ENCODE measurements at regions not wholly inside any gene's neighbourhood (a gene's known extent, or its start where the extent isn't known, plus 50 kb on each side); places are given as distances from the start of the nearest gene placed in this dataset.
"Not testable (repeated sequence)": the region's sequence is repeated elsewhere in the genome, so short reads cannot be mapped to it uniquely, and the experiment has no call there.

DNA sequence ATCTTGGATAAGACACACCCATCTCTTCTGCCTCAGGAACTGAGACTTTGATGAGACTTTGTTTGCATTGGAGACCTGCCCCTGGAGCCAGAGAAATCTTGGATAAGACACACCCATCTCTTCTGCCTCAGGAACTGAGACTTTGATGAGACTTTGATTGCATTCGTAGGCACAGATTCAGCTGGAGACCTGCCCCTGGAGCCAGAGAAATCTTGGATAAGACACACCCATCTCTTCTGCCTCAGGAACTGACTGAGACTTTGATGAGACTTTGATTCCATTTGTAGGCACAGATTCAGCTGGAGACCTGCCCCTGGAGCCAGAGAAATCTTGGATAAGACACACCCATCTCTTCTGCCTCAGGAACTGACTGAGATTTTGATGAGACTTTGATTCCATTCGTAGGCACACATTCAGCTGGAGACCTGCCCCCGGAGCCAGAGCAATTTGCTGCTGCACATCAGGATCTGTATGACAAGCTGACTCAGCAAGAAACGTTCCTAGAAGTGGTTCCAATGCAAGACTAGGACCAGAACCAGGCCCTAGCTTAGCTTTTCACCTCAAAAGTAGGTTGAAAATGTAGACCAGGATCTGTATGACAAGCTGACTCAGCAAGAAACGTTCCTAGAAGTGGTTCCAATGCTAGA, 54.0 kb upstream of the TMEM97 start:
- not testable (repeated sequence) for TF ChIP-seq ZNF12 (CRISPR knock-in tag; IDR thresholded peaks at IDR 0.05); NRF1 (conservative IDR thresholded peaks at IDR 0.05 in 1 of 2, IDR thresholded peaks at IDR 0.05 in 1 of 2); DPF2 (IDR thresholded peaks at IDR 0.05); ZNF146 (CRISPR knock-in tag; IDR thresholded peaks at IDR 0.05; ENCODE audit: unreplicated experiment); ZNF23 (CRISPR knock-in tag; IDR thresholded peaks at IDR 0.05)
- TF ChIP-seq, protein P1, sequence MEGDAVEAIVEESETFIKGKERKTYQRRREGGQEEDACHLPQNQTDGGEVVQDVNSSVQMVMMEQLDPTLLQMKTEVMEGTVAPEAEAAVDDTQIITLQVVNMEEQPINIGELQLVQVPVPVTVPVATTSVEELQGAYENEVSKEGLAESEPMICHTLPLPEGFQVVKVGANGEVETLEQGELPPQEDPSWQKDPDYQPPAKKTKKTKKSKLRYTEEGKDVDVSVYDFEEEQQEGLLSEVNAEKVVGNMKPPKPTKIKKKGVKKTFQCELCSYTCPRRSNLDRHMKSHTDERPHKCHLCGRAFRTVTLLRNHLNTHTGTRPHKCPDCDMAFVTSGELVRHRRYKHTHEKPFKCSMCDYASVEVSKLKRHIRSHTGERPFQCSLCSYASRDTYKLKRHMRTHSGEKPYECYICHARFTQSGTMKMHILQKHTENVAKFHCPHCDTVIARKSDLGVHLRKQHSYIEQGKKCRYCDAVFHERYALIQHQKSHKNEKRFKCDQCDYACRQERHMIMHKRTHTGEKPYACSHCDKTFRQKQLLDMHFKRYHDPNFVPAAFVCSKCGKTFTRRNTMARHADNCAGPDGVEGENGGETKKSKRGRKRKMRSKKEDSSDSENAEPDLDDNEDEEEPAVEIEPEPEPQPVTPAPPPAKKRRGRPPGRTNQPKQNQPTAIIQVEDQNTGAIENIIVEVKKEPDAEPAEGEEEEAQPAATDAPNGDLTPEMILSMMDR (IDR thresholded peaks at IDR 0.05 in 2 of 3, conservative IDR thresholded peaks at IDR 0.05 in 1 of 3; ENCODE audit: insufficient read depth in 2 of 3, low read depth in 1 of 3, low read length in 3 of 3): not testable (repeated sequence)
